Islet precursor cell (in vitro differentiated cells): ENCODE measurements at regions not wholly inside any gene's neighbourhood (a gene's known extent, or its start where the extent isn't known, plus 50 kb on each side); places are given as distances from the start of the nearest gene placed in this dataset.

Experiments
- DNase-seq: peaks from one replicate; pipeline ENCODE4 v3.0.0-alpha.2; 2018

- peak; percentile 13 for DNase-seq
Measured at GRCh38 chr5:176181271-176181855, 56.9 kb upstream of the SIMC1 start.

GRCh38 chr5:176183321-176184074 is 54.7 kb upstream of the SIMC1 start:
- peak; percentile 36 for DNase-seq

GRCh38 chr5:176184608-176185132 is 53.6 kb upstream of the SIMC1 start:
- DNase-seq, result no peak

GRCh38 chr5:176185133-176185733 is 53.0 kb upstream of the SIMC1 start:
- no peak for DNase-seq

- DNase-seq, result no peak
Measured at GRCh38 chr5:176186107-176186506, 52.1 kb upstream of the SIMC1 start.

GRCh38 chr5:176187276-176188062 is 50.8 kb upstream of the SIMC1 start:
- DNase-seq, result no peak

- DNase-seq, result no peak
Measured at GRCh38 chr5:176188085-176188484, 50.1 kb upstream of the SIMC1 start.
